Cerebellar cortex (tissue), 1 donor: ENCODE measurements at regions not wholly inside any gene's neighbourhood (a gene's known extent, or its start where the extent isn't known, plus 50 kb on each side); places are given as distances from the start of the nearest gene placed in this dataset.
"Not testable (repeated sequence)": the region's sequence is repeated elsewhere in the genome, so short reads cannot be mapped to it uniquely, and the experiment has no call there.

Experiments used
- DNase-seq: peaks from one replicate; pipeline ENCODE4 v3.0.0-alpha.2; 2015; ENCODE audit warnings: low spot score

- no peak for DNase-seq
These were observed 1216.1 kb upstream of the FAM98A start for GRCh38 chr2:34815052-34815741.

DNA sequence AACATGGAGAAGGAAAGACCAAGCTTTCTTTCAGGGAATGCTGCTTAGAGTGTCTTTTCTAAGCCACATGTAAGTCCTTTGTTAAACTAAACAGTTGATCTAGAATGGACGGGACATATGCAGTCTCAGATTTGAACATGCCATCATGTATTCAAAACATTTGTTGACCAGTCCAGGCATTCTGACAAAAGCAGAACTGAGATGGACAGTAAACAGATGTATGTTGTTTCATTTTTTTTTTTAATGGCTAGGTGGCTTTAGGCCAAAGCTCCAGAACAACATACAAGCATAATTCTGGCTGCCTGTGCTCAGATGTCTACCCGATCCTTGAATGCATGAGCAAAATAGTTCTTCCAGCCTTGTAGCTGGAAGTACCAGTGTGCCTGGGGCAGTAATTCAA, 1211.4 kb upstream of the FAM98A start:
- no peak for DNase-seq

DNA sequence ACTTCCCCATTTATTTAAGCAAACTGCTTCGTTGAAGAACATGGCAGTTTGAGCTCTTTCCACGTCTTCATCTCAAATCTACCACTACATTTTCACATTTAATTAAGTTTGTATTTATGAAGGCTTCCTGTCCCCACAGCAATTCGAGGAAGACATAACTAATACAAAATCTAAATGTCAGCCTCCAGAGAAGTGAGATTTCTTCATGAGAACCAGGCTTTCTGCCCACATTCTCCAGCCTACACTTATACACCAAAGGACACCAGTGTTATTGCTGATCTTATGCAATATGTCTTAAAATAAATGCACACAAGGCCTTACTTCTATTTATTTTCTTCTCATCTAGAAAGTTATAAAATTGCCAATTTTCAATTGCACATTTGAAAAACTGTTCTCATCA, 1209.3 kb upstream of the FAM98A start:
- no peak for DNase-seq

- DNase-seq: no peak
These were observed 1207.8 kb upstream of the FAM98A start for GRCh38 chr2:34806891-34807290.

DNA sequence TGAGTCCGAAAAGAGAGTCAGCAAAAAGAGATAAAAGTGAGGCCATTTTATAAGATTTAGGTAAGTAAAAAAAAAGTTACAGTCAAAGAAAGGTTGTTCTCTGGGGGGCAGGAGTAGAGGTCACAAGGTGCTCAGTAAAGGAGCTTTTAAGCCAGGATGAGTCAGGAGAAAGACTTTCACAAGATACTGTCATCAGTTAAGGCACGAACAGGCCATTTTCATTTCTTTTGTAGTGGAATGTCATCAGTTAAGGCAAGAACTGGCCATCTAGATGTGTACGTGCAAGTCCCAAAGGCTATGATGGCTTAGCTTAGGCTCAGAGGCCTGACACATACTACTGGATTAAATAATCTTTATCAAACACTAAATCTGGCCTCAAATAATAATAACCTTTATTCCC, 1207.3 kb upstream of the FAM98A start:
- DNase-seq: no peak

DNA sequence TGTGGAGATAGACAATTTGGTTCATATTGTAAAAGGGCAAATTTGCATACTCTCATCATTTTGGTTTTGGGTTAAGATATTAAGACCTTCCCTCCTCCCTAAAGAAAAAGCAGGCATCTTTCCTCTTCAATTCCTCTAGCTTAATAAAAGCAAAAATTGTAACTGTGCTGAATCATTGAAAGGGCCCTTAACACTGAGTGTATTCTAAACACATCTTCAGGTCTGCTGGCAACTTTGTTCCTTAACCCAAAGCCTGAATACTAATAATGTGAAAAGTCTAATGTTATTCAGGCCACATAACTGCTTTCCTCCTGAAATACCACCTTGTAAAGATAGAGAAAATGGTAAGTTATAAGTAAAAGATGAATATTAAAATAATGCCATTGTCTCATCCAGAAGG, 1200.5 kb upstream of the FAM98A start:
- no peak for DNase-seq

DNA sequence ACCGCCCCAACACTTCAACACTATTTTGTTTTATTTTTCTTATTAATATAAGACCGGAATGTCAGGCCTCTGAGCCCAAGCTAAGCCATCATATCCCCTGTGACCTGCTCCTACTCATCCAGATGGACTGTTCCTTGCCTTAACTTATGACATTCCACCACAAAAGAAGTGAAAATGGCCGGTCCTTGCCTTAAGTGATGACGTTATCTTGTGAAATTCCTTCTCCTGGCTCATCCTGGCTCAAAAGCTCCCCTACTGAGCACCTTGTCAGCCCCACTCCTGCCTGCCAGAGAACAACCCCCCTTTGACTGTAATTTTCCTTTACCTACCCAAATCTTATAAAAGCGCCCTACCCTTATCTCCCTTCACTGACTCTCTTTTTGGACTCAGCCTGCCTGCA, 1196.5 kb upstream of the FAM98A start:
- not testable (repeated sequence) for DNase-seq

DNA sequence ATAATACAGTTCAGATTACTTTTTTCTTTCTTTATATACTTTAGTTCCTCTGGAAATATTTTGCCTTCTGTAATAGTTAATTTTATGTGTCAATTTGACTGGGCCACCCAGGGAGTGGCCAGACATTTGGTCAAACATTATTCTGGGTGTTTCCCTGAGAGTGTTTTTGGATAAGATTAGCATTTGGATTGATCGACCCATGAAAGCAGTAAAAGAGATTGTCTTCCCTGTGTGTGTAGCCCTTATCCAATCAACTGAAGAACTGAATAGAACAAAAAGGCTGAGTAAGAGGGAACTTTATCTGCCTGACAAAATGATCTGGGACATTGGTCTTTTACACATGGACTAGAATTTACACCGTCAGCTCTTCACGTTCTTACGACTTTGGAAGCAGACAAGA, 1190.1 kb upstream of the FAM98A start:
- DNase-seq: no peak

DNA sequence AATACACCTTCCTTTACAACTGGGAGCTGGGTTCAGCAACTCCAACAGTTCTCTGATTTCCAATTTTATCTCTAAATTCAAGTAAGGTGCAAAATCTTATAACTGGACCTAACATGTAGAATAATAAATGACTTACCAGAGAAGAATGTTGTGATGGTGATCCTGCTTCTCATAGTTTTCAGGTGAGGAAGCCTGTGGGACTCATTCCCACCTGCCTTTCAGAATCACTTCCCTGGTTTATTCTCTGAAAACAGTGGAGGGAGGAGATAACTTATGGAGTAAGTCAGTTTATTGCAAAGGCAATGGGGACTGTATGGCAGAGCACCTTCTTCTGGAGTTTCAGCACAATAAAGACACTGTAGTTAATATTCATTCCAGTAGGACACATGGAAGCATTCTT, 1188.2 kb upstream of the FAM98A start:
- DNase-seq: no peak

- no peak for DNase-seq
These were observed 1186.2 kb upstream of the FAM98A start for GRCh38 chr2:34785206-34785785.

DNA sequence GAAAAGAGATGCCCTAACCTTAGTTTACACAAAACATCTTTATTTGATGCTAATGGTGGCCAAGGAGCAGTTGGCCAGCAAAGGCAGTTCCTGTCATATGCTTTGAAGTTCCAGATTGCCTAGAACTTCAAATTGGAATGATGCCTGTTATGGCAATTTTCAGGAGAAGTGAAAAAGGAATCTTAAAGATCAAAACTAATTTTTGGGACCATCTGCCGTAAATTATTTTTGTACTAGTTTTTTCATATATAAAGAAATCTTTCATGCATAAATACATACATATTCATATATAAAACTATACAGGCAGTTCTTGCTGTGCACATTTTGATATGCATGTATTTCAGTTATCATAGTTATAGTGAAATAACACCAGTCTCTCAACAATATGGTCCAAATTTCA, 1185.6 kb upstream of the FAM98A start:
- no peak for DNase-seq

DNA sequence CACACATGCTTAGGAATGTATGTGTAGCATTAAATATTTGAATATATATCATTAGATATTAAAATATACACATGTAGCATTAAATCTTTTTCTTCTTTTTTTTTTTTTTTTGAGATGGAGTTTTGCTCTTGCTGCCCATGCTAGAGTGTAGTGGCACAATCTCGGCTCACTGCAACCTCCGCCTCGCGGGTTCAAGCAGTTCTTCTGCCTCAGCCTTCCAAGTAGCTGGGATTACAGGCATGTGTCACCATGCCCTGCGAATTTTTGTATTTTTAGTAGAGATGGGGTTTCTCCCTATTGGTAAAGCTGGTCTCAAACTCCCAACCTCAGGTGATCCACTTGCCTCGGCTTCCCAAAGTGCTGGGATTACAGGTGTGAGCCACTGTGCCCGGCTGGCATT, 1151.6 kb upstream of the FAM98A start:
- DNase-seq: not testable (repeated sequence)

GRCh38 chr2:34747643-34748042, 1148.5 kb upstream of the FAM98A start:
- no peak for DNase-seq

- no peak for DNase-seq
These were observed 1139.6 kb upstream of the FAM98A start for GRCh38 chr2:34738691-34739090.

- DNase-seq: no peak
These were observed 1138.0 kb upstream of the FAM98A start for GRCh38 chr2:34737146-34737545.

- no peak for DNase-seq
These were observed 1137.4 kb upstream of the FAM98A start for GRCh38 chr2:34736482-34736881.

DNA sequence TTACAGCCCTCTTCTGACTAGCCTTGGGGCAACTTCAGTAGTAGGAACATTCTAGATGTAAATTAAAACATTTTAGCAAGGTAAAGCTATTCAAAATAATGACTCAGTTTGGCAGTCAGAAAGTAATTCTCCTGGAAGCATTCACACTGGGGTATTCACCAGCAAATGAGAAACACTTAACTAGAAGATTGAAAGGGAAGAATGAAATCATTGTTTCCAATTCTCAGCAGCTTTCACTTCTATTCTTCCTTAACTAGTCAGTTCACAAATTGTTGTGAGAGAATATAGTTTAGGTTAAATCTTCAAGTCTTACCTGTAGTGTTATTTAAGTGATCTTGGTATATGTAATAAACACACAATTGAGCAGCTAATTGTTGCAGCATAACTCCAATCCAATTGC, 1135.6 kb upstream of the FAM98A start:
- no peak for DNase-seq

GRCh38 chr2:34734042-34734441, 1134.9 kb upstream of the FAM98A start:
- no peak for DNase-seq

DNA sequence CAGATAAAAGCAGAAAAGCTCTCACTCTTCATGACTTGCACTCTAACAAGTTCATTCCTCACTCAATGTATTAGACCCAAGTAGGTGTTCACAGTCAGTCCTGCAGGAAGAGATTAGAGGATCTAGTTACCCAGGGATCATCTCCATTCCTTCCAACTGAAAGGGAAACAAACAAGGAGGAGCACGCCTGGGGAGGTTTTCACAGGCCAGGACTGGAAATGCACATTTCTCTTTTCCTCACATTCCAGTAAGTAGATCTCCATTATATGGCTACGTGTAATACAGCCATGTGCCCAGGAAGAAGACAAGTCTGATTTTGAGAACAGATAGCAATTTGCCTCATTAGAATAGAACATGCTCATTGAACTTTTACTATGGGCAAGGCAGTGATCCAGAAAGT, 1132.2 kb upstream of the FAM98A start:
- DNase-seq: no peak

GRCh38 chr2:34729845-34730244, 1130.7 kb upstream of the FAM98A start:
- DNase-seq: no peak

- DNase-seq: no peak
These were observed 1125.0 kb upstream of the FAM98A start for GRCh38 chr2:34724107-34724506.

- DNase-seq: no peak
These were observed 1124.6 kb upstream of the FAM98A start for GRCh38 chr2:34723683-34724082.

GRCh38 chr2:34719206-34719605, 1120.1 kb upstream of the FAM98A start:
- no peak for DNase-seq

DNA sequence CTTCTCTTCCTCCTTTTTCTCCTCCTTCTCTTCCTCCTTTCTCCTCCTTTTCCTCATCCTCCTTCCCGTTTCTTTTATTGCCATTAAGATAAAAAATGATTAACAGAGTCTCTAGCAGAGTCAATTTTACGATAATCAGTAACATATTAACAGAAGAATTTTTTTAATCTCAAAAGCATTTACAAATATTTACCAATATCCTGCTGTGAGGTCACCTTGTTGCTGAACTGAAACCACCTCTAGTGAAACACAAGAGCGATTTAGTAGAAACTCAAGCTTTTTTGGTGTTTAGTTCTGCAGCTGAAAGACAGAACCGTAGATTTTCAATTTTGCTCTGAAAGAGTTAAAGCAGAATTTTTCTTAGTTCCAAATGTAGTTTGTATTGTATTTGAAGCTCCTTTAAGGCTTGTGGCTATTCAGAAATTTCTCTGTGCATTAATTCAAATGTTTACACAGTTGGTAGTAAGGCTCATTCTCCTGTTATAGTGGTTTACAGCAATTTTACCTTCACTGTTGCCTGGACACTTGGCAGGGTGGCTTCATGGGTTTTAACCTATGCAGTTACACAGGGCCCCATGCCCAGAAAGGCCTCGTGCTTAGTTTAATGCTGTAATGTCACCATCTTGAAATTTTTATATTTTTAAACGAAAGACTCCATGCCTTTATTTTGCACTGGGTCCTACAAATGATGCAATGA, 1106.6 kb upstream of the FAM98A start:
- no peak for DNase-seq
